NCI-H1417 treated with DMSO at 0.1 percent for 48 hours (cell line): ENCODE measurements at regions not wholly inside any gene's neighbourhood (a gene's known extent, or its start where the extent isn't known, plus 50 kb on each side); places are given as distances from the start of the nearest gene placed in this dataset.

Experiments
- DNase-seq: peaks from one replicate; lab custom pipeline; 2025; lab: John Stamatoyannopoulos, UW

DNA sequence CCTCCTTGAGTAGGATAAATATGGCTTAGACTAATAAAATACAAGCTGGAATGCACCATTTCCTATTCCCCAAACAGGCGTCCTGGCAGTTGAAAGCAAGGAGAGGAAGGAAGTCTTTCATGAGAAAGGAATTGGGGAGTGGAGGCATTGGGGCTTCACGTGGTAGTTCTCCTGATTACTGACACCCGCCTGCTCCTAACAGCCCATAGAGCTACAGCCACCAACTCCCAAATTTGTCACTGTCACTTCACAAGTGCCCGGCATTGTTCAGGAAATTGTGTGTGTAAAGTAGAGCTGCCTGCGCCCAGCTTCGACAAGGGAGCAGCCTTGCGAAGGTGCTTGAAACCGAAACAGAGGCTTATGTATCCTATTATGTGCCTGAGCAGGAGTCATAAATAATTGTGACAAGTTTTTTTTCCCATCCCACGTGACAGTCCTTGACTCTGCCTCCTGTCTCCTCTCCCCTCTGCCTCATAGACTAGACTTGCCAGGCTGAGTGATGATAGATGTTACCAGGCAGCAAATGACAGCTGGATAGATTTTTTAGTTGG lies 301.7 kb upstream of the ZFP64 start:
- peak; percentile 78 for DNase-seq

GRCh38 chr20:52490711-52491430 lies 299.3 kb upstream of the ZFP64 start:
- no peak for DNase-seq

DNA sequence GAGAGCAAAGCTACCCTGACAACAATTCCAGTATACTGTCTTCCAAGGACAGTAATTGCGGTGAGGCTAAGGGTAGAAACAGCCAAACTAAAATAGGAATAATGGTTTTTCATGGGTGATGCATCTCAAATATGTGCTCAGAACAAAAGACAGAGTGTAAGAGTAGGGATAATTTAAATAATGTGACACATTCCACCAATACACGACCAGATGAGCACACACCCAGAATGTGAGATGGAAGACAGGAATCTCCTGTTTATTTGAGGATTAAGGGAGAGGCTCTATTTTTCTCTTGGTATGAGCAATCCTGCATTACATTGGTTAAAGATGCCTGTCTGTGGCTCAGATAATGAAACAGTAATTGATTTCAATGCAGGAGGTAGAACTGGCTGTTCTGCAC lies 292.9 kb upstream of the ZFP64 start:
- DNase-seq, result no peak

DNA sequence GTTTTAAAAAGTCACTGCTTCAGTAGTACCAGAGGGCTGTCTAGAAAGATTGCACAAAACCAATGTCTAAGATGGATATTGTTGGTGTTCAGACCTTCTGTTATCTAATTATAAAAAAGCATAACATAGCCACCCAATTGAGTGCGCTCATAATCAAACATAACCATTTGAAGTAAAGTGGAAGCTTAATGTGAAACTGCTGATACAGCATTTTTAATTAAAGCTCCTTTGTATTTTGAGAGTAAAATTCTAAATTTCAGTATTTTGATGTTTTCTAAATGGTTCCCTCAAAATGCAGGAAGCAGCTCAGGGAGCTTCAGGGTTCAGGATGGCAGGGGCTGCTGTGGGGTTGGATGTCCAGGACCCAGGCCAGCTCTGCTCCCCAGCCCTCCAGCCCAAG lies 291.8 kb upstream of the ZFP64 start:
- no peak for DNase-seq

GRCh38 chr20:52482044-52482443 lies 290.5 kb upstream of the ZFP64 start:
- no peak for DNase-seq

DNA sequence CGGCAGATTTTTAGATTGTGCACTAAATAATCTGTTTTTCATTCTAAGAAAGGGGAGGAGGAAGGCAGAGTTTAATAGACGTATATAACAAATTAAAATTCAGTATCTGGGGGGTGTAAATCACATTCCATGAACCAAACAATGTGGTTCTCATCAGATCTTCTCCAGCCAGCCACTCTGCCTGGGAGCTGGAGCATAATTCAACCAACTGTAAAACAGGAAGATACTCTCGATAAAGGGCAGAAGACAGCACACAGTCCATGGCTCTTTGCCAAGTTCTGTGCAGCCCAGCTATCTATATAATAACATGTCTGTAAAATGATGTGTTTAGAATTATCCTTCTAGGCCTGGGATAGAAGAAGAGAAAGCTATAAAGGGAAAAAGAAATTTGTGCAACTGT lies 289.9 kb upstream of the ZFP64 start:
- no peak for DNase-seq

- DNase-seq, result no peak
Measured at GRCh38 chr20:52476074-52476750, 284.6 kb upstream of the ZFP64 start.

- no peak for DNase-seq
Measured at GRCh38 chr20:52473186-52473585, 281.6 kb upstream of the ZFP64 start.

DNA sequence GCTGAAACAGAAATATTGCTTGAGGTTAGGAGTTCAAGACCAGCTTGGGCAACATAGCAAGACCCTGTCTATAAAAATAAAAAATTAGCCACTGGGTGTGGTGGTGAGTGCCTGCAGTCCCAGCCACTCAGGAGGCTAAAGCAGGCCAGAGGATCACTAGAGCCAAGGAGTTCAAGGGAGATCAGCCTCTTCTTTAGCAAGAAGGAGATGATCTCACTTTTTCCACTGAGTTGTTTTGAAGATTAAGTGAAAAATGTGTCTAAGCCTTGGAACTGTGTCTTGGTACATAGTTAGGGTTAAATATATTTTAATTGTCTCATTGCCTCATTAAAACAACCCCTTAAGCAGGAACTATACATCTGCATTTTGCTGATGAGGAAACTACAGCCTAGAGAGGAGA lies 279.0 kb upstream of the ZFP64 start:
- no peak for DNase-seq

DNA sequence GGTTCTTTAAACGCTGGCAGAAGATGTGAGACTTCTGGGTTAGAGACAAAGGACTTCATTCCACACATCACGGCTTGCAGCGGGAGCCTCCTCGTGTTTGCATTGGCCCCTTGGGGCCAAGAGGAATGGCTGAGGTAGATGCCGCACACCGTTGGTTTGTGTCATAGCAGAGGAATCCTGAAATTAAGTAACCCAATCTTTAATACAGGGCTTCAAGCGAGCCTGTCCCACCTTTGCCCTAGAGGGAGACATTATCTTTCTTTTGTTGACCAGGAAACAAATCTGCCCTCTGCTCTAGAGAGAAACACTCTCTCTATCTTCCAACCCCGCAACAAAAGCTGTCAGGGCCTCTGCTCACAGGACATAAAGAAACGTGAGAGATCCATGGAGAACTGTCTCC lies 277.5 kb upstream of the ZFP64 start:
- no peak for DNase-seq

- DNase-seq, result no peak
Measured at GRCh38 chr20:52465991-52466390, 274.4 kb upstream of the ZFP64 start.

DNA sequence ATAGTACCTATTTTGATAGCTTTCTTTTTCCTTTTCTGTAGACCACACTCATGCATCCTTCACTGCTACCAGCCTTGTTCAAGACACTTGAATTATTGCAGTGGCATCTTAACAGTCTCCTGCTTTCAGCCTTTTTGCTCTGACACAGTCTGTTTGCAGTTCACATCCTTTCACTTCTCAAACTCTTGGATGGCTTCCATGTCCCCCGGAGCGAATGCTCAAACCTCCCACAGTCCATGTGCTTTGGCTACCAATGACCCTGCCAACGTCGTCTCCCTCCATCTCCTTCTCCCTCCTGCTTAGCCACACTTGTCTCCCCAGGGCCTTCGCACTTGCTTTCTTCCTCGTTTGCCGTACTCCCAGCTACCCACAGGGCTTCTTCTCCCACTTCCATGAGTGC lies 270.0 kb upstream of the ZFP64 start:
- no peak for DNase-seq

DNA sequence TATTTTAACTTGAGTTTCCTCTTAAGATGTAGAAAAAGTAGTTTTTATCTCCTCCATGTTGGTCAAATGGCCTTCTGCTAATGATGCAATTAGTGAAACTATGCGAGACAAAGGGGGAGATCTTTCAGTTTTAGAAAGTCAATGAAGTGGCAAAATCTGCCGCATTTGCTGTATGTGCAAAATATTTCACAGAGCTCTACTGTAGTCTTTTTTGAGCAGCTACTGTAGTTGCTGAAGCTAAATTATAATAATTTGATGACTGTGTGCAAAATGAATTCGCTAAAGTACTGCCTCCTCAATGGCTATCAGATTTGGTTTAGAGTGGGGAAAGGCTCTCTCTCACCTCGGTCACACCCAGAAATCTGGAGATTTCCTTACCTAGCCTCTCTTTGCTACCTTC lies 267.6 kb upstream of the ZFP64 start:
- DNase-seq, result no peak

- no peak for DNase-seq
Measured at GRCh38 chr20:52457826-52458225, 266.2 kb upstream of the ZFP64 start.

DNA sequence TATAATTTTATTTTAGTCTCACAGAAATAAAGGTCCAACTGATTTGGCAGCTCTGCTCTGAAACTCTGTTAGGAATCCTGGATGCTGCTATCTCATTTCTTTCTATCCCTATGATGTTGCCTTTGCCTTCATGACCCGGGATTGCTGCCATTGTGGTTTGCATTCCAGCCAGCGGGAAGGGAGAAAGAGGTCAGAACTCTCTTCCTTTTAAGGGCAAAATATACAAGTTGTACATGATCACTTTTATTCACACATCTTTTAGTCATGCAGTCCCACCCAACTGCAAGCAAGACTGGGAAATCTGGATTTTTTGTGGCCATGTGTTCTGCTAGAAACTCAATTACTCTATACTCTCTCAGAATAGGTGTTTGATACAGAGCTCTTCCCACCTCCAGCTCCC lies 263.1 kb upstream of the ZFP64 start:
- no peak for DNase-seq

GRCh38 chr20:52448513-52449232 lies 257.1 kb upstream of the ZFP64 start:
- DNase-seq, result no peak

DNA sequence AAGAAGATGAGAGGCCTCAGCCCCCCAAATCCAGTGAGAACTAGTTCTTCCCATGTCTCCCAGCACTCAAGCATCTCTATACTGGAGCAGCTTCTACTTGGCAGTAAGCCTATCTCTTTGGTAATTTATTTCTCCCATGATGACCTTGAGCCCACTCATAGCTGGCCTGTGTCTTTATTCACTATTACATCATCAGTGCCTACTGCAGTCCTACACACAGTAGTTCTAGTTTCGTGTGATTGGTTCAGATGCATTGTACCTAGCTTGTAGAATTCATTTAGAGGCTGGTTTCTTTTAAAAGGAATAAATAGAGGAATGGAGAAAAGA lies 255.6 kb upstream of the ZFP64 start:
- no peak for DNase-seq

GRCh38 chr20:52446421-52447224 lies 255.0 kb upstream of the ZFP64 start:
- no peak for DNase-seq

DNA sequence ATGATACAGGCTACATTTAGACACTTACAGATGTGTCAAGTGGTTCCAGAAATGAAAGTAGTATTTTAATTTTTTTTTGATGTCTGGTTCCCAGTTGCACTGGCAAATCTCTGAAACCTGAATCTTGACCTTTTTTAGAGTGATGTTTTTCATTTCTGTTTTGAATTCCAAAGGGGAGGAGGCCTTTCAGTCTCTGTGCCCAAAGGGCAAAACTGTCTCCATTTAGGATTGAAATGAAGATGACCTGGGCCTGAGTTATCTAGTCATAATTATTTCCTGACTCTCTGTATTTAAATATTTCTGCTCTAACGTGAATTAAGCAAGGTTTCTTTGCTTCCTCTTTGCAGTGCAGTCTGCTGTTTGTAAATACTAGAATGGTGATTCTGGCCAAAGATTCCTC lies 252.9 kb upstream of the ZFP64 start:
- no peak for DNase-seq

DNA sequence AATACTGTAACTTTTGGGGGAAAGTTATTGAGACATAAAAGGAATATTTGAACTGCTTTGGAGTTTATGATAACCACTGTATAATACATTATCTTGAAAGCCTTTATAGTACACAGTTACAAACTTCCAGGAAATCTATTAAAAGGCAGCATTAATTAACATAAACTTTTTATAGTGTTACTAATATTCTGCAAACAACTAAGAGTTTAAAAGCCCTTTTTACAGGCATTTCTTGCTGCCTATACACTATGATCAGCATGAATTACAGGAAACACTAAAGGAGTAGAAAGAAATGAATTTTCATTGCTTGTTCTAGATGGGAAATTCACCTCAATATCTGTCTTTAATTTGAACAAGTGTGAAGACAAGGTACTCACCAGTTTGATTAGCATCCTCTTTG lies 252.3 kb upstream of the ZFP64 start:
- no peak for DNase-seq

- no peak for DNase-seq
Measured at GRCh38 chr20:52441710-52442109, 250.1 kb upstream of the ZFP64 start.

DNA sequence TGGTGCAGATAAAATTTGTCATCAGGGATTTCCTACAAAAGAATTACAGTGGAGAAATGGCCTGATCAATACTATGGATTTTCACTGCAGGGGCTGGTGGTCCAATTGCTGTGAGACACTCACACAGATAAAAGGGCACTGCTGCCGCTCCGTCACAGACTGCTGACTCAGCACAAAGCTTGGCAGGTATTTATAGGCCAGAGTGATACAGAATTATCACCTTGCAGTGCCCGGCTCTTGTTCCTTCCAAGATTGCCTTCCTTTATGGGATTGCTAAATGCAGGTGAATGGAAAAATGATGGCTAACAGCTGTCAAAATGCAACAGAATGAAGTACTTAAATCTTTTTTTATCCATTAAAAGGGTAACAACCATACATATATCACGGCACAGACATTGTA lies 247.8 kb upstream of the ZFP64 start:
- no peak for DNase-seq
